HG03103 (cell line): ENCODE measurements at regions not wholly inside any gene's neighbourhood (a gene's known extent, or its start where the extent isn't known, plus 50 kb on each side); places are given as distances from the start of the nearest gene placed in this dataset.
"Not testable (repeated sequence)": the region's sequence is repeated elsewhere in the genome, so short reads cannot be mapped to it uniquely, and the experiment has no call there.

Experiments
- ATAC-seq: cut with Tn5 transposase; IDR thresholded peaks from one replicate; pipeline ENCODE4 v1.9.1; 2021; ENCODE audit warnings: low read depth; ENCODE audit not compliant: unreplicated experiment

DNA sequence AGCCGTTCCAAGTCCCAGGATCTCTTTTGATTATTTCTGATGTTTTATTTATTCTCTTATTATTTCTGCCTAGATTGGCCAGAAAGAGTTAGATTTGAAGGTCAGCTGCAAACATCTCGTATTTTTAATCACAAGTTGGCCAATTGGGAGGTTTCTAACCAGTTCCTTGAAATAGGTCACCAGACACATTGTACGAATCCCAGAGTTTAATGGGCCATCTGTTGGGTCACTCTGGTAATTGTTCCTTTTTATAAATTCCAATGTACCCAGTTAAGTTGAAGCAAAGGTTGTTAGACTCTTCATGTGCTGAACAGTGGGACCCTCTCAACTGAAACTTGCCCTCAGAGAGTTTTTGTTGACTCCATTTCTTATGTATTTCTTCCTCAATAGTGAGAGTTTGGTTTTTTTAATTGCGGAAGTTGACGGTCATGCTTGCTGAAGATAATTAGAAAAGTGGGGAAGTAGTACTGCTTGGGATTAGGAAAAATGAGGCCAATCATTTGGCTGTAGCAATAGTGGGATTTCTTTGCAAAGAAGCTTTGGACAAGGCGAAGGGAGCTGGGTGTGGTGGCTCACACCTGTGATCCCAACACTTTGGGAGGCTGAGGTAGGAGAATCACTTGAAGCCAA lies 382.7 kb upstream of the RGS6 start:
- ATAC-seq: no peak

DNA sequence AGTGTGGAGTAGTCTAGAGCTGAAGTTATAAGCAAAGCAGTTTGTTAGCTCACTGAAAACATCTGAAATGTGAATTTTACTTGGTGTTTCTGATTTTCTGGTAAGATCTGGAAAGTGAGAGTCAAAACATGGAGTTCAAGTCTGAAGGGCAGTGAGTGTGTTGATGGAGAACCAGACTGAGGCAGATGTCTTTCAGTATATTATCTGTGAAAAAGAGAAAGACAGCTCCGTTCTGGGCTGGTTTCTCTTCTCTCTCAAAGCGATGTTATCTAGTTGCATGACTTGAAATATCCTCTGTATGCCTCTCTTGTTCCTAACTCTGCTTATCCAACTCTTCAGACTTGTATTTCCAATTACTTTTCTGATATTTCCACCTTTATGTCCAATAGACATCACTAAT lies 381.9 kb upstream of the RGS6 start:
- no peak for ATAC-seq

DNA sequence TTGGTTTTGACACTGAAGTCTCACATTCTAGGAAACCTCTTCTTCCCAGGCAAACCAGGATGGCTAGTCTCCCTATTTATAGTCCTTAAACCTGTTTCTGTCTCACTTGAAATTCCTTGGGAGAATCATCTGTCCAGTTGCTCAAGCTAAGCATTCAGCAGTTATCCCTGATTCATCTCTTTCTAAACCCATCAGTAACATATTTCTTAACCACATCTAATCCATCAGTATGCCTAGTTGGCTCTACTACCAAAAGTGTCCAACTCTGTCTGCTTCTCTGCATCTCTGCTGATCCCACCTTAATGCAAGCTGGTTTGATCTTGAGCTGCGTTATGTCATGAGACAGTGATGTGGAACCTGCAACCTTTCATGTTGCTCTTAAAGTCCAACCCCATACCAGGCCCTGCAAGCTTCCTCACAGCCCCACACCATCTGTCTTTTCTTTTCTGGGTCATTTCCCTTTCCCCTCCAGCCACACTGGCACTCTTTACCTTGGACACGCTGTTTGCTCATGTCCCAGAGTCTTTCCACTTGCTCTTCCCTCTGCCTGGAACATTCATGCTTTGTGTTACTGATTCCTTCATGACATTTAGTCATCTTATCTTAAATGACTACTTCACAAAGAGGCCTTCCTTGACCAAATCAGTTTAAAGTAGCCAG lies 380.8 kb upstream of the RGS6 start:
- ATAC-seq: no peak

DNA sequence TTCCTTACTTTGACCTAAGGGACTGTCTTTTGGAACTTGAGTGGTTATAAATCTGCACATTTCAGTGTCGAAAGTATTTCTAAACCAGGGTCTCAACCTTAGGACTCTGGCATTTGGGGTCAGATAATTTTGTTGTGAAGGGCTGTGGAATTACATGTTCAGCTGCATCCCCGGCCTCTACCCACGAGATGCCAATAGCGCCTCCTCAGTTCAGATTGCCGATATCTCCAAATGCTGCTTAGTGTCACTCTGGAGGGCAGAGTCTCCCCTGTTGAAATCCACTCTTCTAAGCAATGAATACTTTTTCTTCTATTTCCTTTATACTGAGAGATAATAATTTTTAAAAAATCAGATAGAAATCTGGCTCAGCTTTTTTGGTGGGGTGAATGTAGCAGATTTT lies 379.4 kb upstream of the RGS6 start:
- no peak for ATAC-seq

DNA sequence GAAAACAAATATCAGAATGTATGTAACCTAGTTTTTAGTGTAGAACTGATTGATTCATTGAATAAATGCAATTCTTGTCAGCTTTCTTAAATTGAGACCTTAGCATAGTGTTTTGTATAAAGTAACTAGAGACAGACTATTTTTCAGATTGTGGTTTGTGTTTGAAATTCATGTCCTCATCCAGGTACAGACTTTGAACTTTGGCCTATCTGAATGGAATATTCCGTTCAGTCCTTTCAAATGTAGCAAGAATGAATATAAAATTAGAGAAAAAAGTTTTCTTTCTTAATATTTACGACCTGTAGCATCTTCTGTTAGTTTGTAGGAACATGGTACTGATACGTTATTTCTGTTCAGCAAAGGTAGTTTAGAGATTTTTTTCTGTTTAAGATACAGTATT lies 378.4 kb upstream of the RGS6 start:
- ATAC-seq: no peak

DNA sequence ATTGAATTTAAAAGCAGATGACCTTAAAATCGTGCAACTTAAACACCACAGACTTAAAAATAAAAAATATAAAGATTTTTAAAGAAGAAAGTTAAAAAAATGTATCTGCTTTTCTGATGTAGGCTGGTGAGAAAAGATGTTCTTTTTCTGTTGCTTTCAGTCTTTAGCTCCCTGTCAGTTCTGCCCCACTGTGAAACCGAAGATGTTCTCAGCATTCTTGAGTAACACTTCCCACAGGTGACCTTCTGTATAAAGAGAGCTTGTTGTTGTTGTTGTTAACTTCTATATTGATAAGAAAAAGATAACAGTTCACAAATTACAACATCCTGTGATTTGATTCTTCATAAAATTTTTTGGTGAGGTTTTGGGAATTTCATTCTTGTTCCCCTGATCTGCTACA lies 377.9 kb upstream of the RGS6 start:
- ATAC-seq: no peak

DNA sequence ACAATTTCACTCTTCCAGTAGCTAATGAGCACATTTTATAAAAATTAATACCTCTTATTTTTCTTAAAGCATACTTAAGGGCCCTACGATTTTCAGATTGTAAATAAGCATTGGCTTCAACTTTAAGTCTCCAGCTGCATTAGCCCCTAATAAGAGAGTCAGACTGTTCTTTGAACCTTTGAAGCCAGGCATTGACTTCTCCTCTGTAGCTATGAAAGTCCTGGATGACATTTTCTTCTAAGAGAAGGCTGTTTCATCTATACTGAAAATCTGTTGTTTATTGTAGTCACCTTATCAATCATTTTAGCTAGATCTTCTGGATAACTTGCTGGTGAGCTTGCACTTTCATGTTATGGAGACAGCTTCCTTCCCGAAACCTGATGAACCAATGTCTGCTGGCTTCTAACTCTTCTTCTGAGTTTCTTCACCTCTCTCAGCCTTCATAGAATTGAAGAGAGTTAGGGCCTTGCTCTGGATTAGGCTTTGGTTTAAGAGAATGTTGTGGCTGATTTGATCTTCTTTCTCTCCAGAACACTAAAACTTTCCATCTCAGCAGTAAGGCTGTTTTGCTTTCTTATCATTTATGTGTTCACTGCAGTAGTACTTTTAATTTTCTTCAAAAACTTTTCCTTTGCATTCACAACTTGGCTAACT lies 377.1 kb upstream of the RGS6 start:
- ATAC-seq: peak; percentile 28

DNA sequence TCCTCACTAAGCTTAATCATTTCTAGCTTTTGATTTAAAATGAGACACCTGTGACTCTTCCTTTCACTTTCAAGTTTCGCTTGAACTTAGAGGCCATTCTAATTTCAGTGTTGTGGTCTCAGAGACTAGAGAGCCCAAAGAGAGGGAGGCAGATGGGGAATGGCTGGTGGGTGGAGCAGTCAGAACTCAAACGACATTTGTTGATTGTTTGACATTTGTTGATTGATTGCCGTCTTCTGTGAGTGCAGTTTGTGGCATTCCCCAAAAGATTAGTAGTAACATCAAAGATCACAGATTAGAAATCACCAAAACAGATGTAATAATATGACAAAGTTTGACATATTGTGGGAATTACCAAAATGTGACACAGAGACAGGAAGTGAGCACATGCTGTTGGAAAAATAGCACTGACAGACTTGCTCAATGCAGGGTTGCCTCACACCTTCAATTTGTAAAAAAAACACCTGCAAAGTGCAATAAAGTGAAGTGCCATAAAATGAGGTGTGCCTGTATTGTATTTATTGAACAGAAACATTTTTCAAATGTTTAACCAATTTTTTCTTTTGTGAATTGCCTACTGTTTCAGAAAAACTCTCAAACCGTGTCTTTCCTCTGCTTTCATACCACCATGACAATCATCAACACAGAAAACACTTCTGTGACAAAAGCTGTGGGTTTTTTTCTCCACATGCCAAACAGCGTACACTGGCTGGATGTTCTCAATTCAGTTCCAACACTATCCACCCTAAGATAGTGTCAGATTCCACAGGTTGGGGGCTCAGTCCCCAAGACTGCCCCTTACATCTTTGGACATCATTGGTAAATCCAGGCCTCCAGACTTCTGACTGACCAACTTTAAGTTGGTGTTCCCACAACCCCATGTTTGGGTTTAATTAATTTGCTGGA lies 376.3 kb upstream of the RGS6 start:
- peak; percentile 88 for ATAC-seq

DNA sequence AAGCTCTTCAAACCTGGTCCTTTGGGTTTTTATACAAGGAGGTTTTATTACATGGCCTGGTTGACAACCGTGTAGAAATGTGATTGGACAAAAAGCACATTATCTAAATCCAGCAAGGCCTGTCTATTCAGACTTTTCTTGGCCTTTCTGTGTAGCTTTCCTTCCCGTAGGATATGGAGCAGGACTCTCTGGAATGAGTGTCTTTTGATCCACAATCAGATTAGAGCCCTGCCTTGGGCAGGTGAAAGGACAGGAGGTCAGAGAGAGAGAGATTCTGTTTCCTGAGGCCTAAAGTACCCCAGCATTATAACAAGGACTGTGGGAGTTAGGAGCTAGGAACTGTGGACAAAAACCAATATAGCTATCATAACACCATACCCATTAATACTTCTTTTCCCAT lies 375.5 kb upstream of the RGS6 start:
- no peak for ATAC-seq

DNA sequence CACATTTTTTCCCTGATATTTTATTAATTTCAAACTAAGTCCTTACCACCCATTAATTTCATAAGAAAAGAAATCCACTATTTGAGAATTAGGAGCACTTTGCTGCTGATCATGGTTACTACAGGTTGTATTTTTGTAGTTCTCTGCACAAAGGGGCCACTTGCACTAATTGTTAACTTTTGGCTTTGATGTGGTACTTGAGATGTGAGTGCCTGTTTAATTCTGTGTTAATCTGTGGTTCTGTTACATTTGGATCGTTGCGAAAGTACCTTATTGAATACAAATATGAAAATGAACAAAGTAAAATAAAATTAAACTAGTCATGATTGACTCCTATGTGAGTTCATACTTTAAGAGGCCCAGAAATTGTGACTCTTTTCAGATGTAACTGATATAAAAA lies 374.9 kb upstream of the RGS6 start:
- no peak for ATAC-seq

DNA sequence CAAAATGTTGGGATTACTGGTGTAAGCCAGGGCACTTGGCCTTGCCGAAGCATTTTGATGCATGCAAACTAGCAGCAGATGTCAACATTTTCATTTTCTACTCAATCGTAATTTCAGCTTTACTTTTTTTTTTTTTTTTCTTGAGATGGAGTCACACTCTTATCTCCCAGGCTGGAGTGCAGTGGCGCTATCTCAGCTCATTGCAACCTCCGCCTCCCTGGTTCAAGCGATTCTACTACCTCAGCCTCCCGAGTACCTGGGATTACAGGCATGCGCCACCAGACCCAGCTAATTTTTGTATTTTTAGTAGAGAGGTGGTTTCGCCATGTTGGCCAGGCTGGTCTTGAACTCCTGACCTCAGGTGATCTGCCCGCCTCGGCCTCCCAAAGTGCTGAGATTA lies 373.3 kb upstream of the RGS6 start:
- ATAC-seq: not testable (repeated sequence)

DNA sequence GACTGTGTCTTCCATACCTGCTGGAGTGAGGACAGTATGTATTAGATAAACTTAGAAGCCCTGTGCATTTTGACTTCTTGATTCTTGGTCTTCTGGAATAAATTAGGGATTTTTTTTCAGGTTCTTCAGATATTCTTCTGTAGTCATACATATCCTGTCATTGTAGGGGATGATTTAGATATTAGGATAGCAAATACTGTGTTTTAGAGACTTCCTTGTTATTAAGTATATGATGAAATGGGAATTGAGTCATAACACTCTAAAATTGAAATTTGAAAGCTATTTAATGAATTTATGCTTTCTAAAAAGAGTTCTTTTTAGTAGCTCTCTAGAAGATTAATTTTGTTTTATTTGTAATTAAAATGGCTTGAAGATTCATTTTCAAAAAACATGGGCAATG lies 371.5 kb upstream of the RGS6 start:
- ATAC-seq: no peak

DNA sequence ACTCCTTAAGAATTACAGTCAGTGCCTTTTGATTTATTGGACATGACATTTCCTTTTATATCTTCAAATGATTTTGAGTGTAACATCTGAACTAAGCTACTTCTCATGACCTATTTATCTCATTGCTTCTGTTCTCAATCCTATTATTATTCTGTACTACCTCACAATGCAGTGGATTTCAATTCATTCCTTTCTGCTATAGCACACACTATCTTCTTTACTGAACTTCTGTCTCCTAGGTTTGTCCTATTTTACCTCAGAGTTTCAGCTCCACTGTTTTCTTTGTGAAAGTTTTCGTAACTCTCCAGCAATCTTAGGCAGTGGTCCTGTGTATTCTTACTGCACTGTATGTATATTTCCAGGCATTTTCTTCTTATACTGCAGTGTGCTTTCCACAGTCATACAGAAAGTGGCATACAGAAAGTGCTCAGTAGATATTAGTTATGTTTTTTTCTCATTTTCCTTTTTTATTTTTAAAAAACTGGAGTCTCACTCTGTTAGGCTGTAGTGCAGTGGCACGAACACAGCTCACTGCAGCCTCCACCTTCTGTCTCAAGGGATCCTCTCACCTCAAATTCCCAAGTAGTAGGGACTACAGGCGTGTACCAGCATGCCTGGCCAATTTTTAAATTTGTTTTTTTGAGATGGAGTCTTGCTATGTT lies 368.6 kb upstream of the RGS6 start:
- ATAC-seq: no peak

DNA sequence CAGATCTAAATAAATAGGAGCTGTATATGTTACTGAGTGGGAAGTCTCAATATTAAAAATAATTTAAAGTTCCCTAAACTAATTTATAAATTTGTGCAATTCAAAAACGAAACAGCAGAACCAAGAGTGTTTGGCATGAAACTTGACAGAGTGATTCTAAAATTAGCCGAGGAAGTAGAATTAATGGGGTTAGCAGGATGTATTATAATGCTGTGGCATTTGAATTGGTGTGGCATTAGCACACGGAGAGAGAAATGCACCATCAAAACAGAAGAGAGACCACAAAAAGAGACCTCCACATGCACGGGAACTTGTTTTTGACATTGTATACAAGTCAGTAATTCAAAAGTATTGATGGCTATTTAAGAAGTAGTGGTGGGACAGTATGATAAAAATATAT lies 366.0 kb upstream of the RGS6 start:
- ATAC-seq: no peak

DNA sequence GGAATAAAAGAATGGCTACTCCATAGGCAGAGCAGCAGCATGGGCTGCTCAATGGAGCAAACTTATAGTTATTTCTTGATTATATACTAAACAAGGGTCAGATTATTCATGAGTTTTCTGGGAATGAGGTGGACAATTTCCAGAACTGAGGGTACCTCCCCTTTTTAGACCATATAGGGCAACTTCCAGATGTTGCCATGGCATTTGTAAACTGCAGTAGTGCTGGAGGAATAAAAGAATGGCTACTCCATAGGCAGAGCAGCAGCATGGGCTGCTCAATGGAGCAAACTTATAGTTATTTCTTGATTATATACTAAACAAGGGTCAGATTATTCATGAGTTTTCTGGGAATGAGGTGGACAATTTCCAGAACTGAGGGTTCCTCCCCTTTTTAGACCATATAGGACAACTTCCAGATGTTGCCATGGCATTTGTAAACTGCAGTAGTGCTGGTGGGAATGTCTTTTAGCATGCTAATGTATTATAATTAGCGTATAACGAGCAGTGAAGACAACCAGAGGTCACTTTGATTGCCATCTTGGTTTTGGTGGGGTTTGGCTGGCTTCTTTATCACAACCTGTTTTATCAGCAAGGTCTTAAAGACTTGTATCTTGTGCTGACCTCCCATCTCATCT lies 364.6 kb upstream of the RGS6 start:
- not testable (repeated sequence) for ATAC-seq

DNA sequence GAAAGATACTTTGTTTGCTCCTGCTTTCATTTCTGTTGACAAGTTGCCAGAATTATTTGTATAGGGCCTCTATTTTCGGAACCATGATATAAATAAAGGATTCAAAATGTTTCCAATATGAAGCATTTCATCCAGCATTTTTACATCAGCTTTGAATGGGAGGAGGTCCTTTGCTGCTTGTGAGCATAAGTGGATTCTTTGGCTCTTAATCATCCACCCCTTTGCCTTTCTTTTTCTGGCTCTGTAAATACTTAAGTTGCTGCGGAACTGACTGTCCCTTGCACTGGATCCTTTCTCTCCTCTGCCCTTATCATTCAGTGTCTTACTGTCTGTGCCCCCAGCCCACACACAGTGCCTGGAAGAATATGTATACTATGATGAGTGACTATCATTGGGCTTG lies 357.3 kb upstream of the RGS6 start:
- ATAC-seq: no peak

DNA sequence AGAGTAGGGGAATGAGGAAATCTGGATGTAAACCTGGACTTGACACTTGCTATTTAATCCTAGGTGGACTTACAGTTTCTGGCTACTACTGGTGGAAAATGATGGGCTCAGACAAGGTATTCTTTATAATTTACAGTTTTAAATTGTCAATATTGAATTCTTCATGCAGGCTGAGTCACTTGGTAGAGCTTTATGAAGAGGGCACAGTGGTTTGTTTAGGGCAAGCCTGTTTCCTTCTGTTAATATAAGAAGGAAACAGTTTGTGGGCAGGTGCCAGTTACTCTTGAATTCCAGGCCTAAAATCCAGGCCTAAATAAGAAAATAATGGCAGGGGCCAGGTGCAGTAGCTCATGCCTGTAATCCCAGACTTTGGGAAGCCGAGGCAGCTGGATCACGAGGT lies 355.8 kb upstream of the RGS6 start:
- ATAC-seq: no peak

DNA sequence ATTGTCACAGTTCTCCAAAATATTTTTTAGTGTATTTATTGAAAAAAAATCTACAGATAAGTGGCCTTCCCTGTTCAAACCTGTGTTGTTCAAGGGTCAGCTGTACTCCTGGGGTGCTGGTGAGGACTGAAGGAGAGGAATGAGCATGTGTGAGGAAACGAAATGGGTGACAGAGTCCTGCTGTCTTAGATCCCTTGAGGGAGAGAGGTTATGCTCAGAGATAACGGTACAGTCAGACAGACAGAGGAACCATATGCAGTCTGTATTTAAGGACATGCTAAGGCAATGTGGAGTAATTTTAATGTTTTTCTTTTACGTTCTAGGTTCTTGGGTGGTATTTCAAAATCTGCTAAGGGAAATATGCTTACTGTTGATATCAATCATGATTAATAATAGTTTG lies 352.9 kb upstream of the RGS6 start:
- ATAC-seq: no peak

DNA sequence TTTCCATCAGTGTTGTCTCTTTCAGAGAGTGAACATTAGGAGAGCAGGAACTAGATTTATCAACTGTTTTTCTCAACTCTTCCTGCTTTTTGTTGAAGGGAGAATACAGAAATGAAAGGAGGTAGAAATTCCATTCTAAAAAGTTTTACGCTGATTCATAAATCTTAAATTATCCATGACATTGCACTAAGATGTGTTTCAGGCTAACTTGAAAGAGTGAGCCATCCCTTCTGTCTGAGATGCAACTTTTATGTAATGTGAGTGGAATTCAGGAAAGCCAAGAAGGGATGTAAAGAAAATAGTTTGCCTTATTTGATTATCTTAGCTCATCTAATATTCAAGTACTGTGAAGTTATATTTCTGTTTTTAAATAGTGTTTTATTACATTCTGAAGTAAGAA lies 349.5 kb upstream of the RGS6 start:
- ATAC-seq: no peak

DNA sequence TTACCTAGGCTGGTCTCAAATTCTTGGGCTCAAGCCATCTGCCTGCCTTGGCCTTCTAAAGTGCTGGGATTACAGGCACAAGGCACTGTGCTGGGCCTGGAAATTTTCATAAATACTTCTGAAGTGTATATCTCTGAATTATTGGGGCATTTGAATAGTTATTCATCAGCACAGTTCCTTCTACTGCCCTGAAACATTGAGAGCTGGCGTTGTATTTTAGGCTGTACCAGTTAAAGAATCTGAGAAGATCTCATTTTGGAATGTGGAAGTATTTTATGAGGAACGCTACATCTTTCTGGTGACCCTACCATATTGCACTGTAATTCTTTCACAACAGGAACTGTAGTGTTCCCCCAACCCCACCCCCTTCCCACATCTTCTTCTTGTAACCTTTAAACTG lies 349.0 kb upstream of the RGS6 start:
- ATAC-seq: no peak
